Fibroblast of villous mesenchyme (primary cell): ENCODE measurements at regions not wholly inside any gene's neighbourhood (a gene's known extent, or its start where the extent isn't known, plus 50 kb on each side); places are given as distances from the start of the nearest gene placed in this dataset.

Source experiments
- DNase-seq: peaks from one replicate; pipeline ENCODE4 v3.0.0-alpha.2; 2010; ENCODE audit warnings: low read depth
- H3K4me3 ChIP-seq: 2 replicates; pipeline ENCODE4 v1.5.1; 2011; ENCODE audit warnings: low read depth, mild to moderate bottlenecking, low read length
- CTCF ChIP-seq: IDR thresholded peaks from 2 replicates; pipeline ENCODE4 v1.5.1; 2012; ENCODE audit warnings: low read depth, mild to moderate bottlenecking, low read length; ENCODE audit not compliant: insufficient read depth

- H3K4me3 ChIP-seq: no peak overlapping the region
- DNase-seq: no peak
- TF ChIP-seq CTCF: no peak
Observed at GRCh38 chr2:118264232-118264990, 176.1 kb downstream of the INSIG2 start.

- no peak for DNase-seq
- no peak overlapping the region for H3K4me3 ChIP-seq
- TF ChIP-seq CTCF: no peak
Observed at GRCh38 chr2:118257696-118258095, 169.4 kb downstream of the INSIG2 start.

- DNase-seq: no peak
- no peak overlapping the region for H3K4me3 ChIP-seq
- TF ChIP-seq CTCF: no peak
Observed at GRCh38 chr2:118255771-118256372, 167.6 kb downstream of the INSIG2 start.

GRCh38 chr2:118255301-118255700, 167.0 kb downstream of the INSIG2 start:
- no peak for DNase-seq
- no peak overlapping the region for H3K4me3 ChIP-seq
- no peak for TF ChIP-seq CTCF

- DNase-seq: no peak
- TF ChIP-seq CTCF: no peak
- H3K4me3 ChIP-seq: no peak overlapping the region
Observed at GRCh38 chr2:118254116-118254515, 165.8 kb downstream of the INSIG2 start.

GRCh38 chr2:118251427-118251826, 163.2 kb downstream of the INSIG2 start:
- DNase-seq: no peak
- TF ChIP-seq CTCF: no peak
- no peak overlapping the region for H3K4me3 ChIP-seq
